Osteocyte (in vitro differentiated cells): ENCODE measurements at regions not wholly inside any gene's neighbourhood (a gene's known extent, or its start where the extent isn't known, plus 50 kb on each side); places are given as distances from the start of the nearest gene placed in this dataset.
"Not testable (repeated sequence)": the region's sequence is repeated elsewhere in the genome, so short reads cannot be mapped to it uniquely, and the experiment has no call there.

Experiments
- DNase-seq: peaks from one replicate; pipeline ENCODE4 v3.0.0; 2021; ENCODE audit warnings: mixed read lengths; ENCODE audit not compliant: unreplicated experiment; ENCODE audit errors: extremely low spot score
- H3K27ac Mint-ChIP-seq: one replicate; pipeline ENCODE4 v1.8.0; 2021; ENCODE audit warnings: mild to moderate bottlenecking, mixed read lengths; ENCODE audit not compliant: unreplicated experiment
- H3K27me3 Mint-ChIP-seq: one replicate; pipeline ENCODE4 v1.8.0; 2021; ENCODE audit warnings: mixed read lengths; ENCODE audit not compliant: unreplicated experiment
- H3K36me3 Mint-ChIP-seq: one replicate; pipeline ENCODE4 v1.8.0; 2021; ENCODE audit warnings: mixed read lengths; ENCODE audit not compliant: unreplicated experiment
- H3K4me1 Mint-ChIP-seq: one replicate; pipeline ENCODE4 v1.8.0; 2021; ENCODE audit warnings: mixed read lengths; ENCODE audit not compliant: unreplicated experiment
- H3K4me3 Mint-ChIP-seq: one replicate; pipeline ENCODE4 v1.8.0; 2021; ENCODE audit warnings: mild to moderate bottlenecking, moderate library complexity, mixed read lengths; ENCODE audit not compliant: unreplicated experiment
- H3K9me3 Mint-ChIP-seq: one replicate; pipeline ENCODE4 v1.8.0; 2021; ENCODE audit warnings: mixed read lengths; ENCODE audit not compliant: unreplicated experiment
- TF ChIP-seq, protein P1 (sequence below): fragments of 200-600 bp; sonication (generic); IDR thresholded peaks from 2 replicates; pipeline ENCODE4 v1.5.0; 2021; ENCODE audit warnings: antibody characterized with exemption, mild to moderate bottlenecking, moderate library complexity

DNA sequence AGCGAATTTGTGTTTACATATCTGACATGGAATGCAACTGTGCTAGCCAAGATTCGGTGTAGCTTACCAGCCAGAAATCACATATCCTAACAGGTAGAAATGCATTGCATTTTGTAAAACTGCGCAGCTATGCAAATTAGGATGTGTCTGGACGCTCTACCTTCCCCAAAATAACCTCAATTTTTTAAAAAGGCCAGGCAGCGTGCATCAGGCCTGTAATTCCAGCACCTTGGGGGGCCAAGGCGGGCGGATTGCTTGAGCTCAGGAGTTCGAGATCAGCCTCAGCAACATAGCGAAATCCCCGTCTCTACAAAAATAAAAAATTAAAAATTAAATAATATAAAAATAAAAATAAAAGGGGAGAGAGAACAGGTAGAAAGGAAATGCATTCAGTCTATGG is 305.0 kb downstream of the TYW1 start:
- peaks cover 3% of the 10 kb centered on the region for H3K36me3 Mint-ChIP-seq
- TF ChIP-seq, protein P1, sequence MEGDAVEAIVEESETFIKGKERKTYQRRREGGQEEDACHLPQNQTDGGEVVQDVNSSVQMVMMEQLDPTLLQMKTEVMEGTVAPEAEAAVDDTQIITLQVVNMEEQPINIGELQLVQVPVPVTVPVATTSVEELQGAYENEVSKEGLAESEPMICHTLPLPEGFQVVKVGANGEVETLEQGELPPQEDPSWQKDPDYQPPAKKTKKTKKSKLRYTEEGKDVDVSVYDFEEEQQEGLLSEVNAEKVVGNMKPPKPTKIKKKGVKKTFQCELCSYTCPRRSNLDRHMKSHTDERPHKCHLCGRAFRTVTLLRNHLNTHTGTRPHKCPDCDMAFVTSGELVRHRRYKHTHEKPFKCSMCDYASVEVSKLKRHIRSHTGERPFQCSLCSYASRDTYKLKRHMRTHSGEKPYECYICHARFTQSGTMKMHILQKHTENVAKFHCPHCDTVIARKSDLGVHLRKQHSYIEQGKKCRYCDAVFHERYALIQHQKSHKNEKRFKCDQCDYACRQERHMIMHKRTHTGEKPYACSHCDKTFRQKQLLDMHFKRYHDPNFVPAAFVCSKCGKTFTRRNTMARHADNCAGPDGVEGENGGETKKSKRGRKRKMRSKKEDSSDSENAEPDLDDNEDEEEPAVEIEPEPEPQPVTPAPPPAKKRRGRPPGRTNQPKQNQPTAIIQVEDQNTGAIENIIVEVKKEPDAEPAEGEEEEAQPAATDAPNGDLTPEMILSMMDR: no peak
- no peaks in the 10 kb centered on the region for H3K27me3 Mint-ChIP-seq
- peaks cover 21% of the 10 kb centered on the region for H3K4me1 Mint-ChIP-seq
- H3K9me3 Mint-ChIP-seq: no peaks in the 10 kb centered on the region
- H3K4me3 Mint-ChIP-seq: peak overlapping the region; percentile 89
- peak overlapping the region; percentile 98 for H3K27ac Mint-ChIP-seq
- no peak for DNase-seq

DNA sequence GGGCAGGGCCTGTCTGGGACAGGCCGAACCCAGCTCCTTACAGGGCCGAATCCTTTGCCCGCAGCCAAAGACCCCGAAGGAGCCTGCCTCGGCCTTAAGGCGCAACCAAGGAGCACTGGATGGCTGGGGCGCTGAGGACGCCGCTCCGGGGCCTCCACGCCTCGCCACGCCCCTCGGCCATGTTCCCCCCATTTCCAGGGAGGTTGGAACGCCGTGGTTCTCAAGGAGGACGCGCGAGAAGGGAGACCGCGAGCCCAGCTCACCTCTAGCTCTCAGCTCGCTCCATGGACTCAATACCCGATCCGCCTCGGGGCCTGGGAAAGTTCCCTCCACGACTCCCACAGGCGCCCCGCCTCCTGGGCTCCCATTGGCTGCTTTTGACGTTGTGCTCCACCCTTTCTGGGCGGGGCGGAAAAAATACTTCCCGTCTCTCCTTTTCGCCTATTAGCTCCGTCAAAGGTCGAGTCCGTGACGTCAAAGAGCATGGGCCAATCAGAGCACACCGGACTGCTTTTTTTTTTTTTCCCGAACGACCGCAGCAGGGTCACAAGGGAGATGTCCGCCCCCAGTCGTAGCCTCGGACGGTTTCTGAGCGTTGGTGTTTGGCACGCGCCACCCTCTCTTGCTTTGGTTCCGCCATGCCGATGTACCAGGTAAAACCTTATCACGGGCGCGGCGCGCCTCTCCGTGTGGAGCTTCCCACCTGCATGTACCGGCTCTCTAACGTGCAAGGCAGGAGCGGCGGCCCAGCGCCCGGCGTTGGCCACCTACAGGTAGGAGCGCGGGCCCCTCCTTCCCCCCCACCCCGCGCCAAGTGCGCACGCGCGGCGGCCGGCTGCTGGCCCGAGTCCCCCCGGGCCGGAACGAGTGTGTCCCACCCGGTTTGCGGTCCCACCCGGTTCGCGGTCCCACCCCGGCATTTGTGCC is 305.7 kb downstream of the TYW1 start:
- H3K27ac Mint-ChIP-seq: peak overlapping the region; percentile 98
- peaks cover 3% of the 10 kb centered on the region for H3K36me3 Mint-ChIP-seq
- TF ChIP-seq, protein P1: peak; percentile 49
- H3K9me3 Mint-ChIP-seq: no peaks in the 10 kb centered on the region
- no peaks in the 10 kb centered on the region for H3K27me3 Mint-ChIP-seq
- peak; percentile 99 for DNase-seq
- H3K4me3 Mint-ChIP-seq: peak overlapping the region; percentile 89
- H3K4me1 Mint-ChIP-seq: peaks cover 21% of the 10 kb centered on the region

DNA sequence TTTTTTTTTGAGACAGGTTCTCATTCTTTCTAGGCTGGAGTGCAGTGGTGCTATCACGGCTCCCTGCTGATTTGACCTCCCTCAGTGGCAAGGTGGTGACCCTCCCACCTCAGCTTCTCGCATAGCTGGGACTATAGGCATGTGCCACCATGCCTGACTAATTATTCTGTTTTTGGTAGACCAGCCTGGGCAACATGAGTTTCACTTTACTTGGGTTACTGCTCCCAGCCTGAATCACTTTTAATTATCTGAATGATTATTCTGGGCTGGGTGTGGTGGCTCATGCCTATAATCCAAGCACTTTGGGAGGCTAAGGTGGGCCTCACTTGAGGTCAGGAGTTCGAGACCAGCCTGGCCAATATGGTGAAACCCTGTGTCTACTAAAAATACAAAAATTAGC is 308.2 kb downstream of the TYW1 start:
- DNase-seq, H3K4me3 Mint-ChIP-seq, H3K27ac Mint-ChIP-seq, H3K27me3 Mint-ChIP-seq, H3K9me3 Mint-ChIP-seq: not testable (repeated sequence)
- Mint-ChIP-seq H3K36me3 (peaks cover 15% of the 10 kb centered on the region), H3K4me1 (peaks cover 21% of the 10 kb centered on the region)

DNA sequence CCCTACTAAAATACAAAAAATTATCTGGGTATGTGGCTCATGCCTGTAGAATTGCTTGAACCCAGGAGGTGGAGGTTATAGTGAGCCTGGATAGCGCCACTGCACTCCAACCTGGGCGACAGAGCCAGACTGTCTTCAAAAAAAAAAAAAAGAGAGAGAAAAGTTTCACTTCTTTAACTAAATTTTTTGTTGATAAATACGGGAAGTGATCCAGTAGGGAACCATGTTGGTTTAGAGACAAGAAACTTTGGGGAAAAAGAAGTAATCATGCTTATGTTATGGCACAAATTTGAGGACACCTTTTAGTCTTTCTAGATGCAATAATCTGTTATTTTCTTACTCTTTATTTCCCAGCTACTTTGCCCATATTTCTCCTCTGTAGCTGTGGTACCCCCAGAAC is 309.7 kb downstream of the TYW1 start:
- peaks cover 30% of the 10 kb centered on the region for H3K36me3 Mint-ChIP-seq
- H3K27ac Mint-ChIP-seq: no peak overlapping the region
- no peak for DNase-seq
- no peaks in the 10 kb centered on the region for H3K9me3 Mint-ChIP-seq
- H3K27me3 Mint-ChIP-seq: no peaks in the 10 kb centered on the region
- H3K4me3 Mint-ChIP-seq: no peak overlapping the region
- peaks cover 12% of the 10 kb centered on the region for H3K4me1 Mint-ChIP-seq
- TF ChIP-seq, protein P1: no peak

DNA sequence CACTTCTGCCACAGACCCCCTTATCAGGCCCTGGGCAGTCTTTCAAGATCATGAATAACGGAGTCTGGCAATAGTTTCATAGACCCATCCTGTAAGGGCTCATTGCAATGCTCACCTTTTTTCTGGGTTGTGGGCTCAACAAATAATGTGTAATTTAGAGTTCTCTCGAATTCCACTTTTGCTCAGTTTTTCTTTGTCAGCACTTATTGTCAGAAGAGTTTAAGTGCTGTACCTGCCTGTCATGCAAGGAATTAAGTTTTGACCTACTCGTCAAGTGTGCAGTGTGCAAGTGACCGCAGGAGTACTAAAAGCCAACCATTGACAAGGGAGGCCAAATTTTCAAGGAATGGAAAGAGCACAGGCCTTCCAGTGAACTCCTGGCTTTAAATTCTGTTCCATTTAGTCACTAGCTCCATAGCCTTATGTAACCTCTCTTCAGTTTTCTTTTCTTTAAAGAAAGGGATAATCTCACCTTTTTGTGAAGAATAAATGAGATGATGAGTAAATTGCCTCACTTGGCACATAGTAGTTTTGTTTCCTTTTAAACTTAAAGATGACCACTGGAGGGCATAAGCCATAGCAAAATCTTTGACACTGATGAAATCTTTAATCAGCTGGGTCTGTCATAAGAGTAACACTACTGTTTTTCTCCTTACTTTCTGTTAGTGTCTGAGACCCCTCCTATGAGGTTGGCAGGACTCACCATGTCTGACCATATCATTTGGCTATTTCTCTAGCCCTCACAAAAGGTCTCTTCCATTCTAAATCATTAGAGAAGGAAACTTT is 313.3 kb downstream of the TYW1 start:
- Mint-ChIP-seq H3K9me3 (no peaks in the 10 kb centered on the region), H3K27ac (no peak overlapping the region), H3K4me3 (no peak overlapping the region), H3K36me3 (peaks cover 52% of the 10 kb centered on the region), H3K4me1 (peaks cover 3% of the 10 kb centered on the region), H3K27me3 (no peaks in the 10 kb centered on the region)
- no peak for DNase-seq
- TF ChIP-seq, protein P1: no peak
